ENCODE measurements at regions not wholly inside any gene's neighbourhood (a gene's known extent, or its start where the extent isn't known, plus 50 kb on each side); places are given as distances from the start of the nearest gene placed in this dataset.

GRCh38 chr16:9307446-9307845, 216.0 kb downstream of the HAPSTR1 start:
- TF ChIP-seq GATA2 (IDR thresholded peaks at IDR 0.05; ENCODE audit: insufficient read depth, insufficient read length, low read depth, low read length) (no peak), POLR2AphosphoS5 (IDR thresholded peaks at IDR 0.05; ENCODE audit: insufficient read depth, low read depth, low read length) (no peak), JUN (IDR thresholded peaks at IDR 0.05; ENCODE audit: borderline replicate concordance, insufficient read depth, insufficient read length, low read depth) (no peak), POLR2A (IDR thresholded peaks at IDR 0.05; ENCODE audit: low read depth, low read length) (no peak), CTCF (IDR thresholded peaks at IDR 0.05; ENCODE audit: extremely low read depth in 1 of 2, insufficient read depth in 1 of 2, low read depth in 1 of 2, low read length in 2 of 2) (no peak)
- TF ChIP-seq, protein P1, sequence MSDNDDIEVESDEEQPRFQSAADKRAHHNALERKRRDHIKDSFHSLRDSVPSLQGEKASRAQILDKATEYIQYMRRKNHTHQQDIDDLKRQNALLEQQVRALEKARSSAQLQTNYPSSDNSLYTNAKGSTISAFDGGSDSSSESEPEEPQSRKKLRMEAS (IDR thresholded peaks at IDR 0.05; ENCODE audit: insufficient read depth, insufficient read length): no peak
- Histone ChIP-seq H3K9ac (replicated peaks; ENCODE audit: extremely low read depth, insufficient read depth, low read length) (no peak overlapping the region), H3K79me2 (ENCODE audit: control insufficient read depth, insufficient read depth, low read length) (no peaks in the 10 kb centered on the region), H3K4me1 (ENCODE audit: control insufficient read depth, extremely low read depth, insufficient read depth, low read length) (no peaks in the 10 kb centered on the region), H2AFZ (ENCODE audit: low read depth, low read length) (no peak overlapping the region), H3K4me2 (ENCODE audit: insufficient read depth, low read length) (no peak overlapping the region), H3K27me3 (ENCODE audit: control insufficient read depth in 2 of 2, insufficient read depth in 2 of 2, low read length in 2 of 2) (no peaks in the 10 kb centered on the region), H3K27ac (ENCODE audit: insufficient read depth, low read depth, low read length) (no peak overlapping the region), H3K4me3 (replicated peaks in 1 of 3; ENCODE audit: insufficient read depth in 1 of 3, low read depth in 1 of 3, low read length in 3 of 3) (no peak overlapping the region), H3K36me3 (ENCODE audit: control insufficient read depth in 2 of 2, extremely low read depth in 1 of 2, insufficient read depth in 2 of 2, low read length in 2 of 2) (no peaks in the 10 kb centered on the region), H4K20me1 (replicated peaks; ENCODE audit: control insufficient read depth, extremely low read depth, insufficient read depth, low read length) (no peaks in the 10 kb centered on the region), H3K9me1 (replicated peaks; ENCODE audit: control insufficient read depth, extremely low read depth, insufficient read depth, low read length) (no peaks in the 10 kb centered on the region), H3K9me3 (replicated peaks; ENCODE audit: control insufficient read depth, insufficient read depth, low read length) (no peaks in the 10 kb centered on the region)
- POLR2A ChIA-PET: no interaction called here
- dilution Hi-C loops (cut with MboI; ENCODE audit: extremely low pct_ligation_motif_present, low sequenced_read_pairs) (no loop called here), intact Hi-C loops (cut with micrococcal nuclease) (no loop called here)
- no peak for FAIRE-seq
- CTCF ChIA-PET: interaction anchor here (1.1 kb wide), 1 partner anchor 10 kb away, joined by 3 read pairs; no protein-coding TSS in a partner anchor
- no TSS peak for BruUV-seq (replicated peaks)
- DNase-seq (ENCODE audit: low read depth, low spot score): no peak

DNA sequence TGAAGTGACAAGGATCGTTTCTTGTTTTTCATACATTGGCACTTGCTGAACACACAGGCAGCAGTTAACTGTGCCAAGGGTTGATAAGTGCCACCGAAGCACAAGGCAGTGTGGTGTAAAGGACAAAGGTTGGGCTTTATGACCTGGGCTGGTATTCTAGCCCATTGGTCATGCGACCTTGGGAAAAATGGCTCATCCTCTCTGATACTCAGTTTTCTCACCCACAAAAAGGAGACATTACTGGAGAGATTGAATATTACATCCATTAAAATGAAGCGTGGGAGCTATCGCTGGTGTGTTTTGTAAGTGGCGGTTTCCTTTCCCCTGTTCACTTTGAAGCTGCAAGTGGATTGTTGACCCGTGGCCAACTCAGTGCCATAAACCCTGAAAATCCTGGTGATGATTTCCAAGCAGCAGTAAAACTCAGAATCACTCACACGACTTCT, 216.9 kb downstream of the HAPSTR1 start:
- no peak overlapping the region for H3K4me3 ChIP-seq (replicated peaks in 1 of 3; ENCODE audit: insufficient read depth in 1 of 3, low read depth in 1 of 3, low read length in 3 of 3)
- no peaks in the 10 kb centered on the region for H3K9me1 ChIP-seq (replicated peaks; ENCODE audit: control insufficient read depth, extremely low read depth, insufficient read depth, low read length)
- H3K36me3 ChIP-seq (ENCODE audit: control insufficient read depth in 2 of 2, extremely low read depth in 1 of 2, insufficient read depth in 2 of 2, low read length in 2 of 2): no peaks in the 10 kb centered on the region
- no peaks in the 10 kb centered on the region for H3K9me3 ChIP-seq (replicated peaks; ENCODE audit: control insufficient read depth, insufficient read depth, low read length)
- intact Hi-C loops (cut with micrococcal nuclease) (no loop called here), dilution Hi-C loops (cut with MboI; ENCODE audit: extremely low pct_ligation_motif_present, low sequenced_read_pairs) (no loop called here)
- H3K27ac ChIP-seq (ENCODE audit: insufficient read depth, low read depth, low read length): no peak overlapping the region
- no peaks in the 10 kb centered on the region for H3K27me3 ChIP-seq (ENCODE audit: control insufficient read depth in 2 of 2, insufficient read depth in 2 of 2, low read length in 2 of 2)
- H3K4me1 ChIP-seq (ENCODE audit: control insufficient read depth, extremely low read depth, insufficient read depth, low read length): no peaks in the 10 kb centered on the region
- H3K9ac ChIP-seq (replicated peaks; ENCODE audit: extremely low read depth, insufficient read depth, low read length): no peak overlapping the region
- H3K4me2 ChIP-seq (ENCODE audit: insufficient read depth, low read length): no peak overlapping the region
- H2AFZ ChIP-seq (ENCODE audit: low read depth, low read length): no peak overlapping the region
- no peak for DNase-seq (ENCODE audit: low read depth, low spot score)
- ChIA-PET CTCF (no interaction called here), POLR2A (no interaction called here)
- no TSS peak for BruUV-seq (replicated peaks)
- no peak for FAIRE-seq
- no peaks in the 10 kb centered on the region for H4K20me1 ChIP-seq (replicated peaks; ENCODE audit: control insufficient read depth, extremely low read depth, insufficient read depth, low read length)
- TF ChIP-seq POLR2A (IDR thresholded peaks at IDR 0.05; ENCODE audit: low read depth, low read length): no peak
- no peak for TF ChIP-seq CTCF (IDR thresholded peaks at IDR 0.05; ENCODE audit: extremely low read depth in 1 of 2, insufficient read depth in 1 of 2, low read depth in 1 of 2, low read length in 2 of 2)
- no peak for TF ChIP-seq GATA2 (IDR thresholded peaks at IDR 0.05; ENCODE audit: insufficient read depth, insufficient read length, low read depth, low read length)
- no peak for TF ChIP-seq POLR2AphosphoS5 (IDR thresholded peaks at IDR 0.05; ENCODE audit: insufficient read depth, low read depth, low read length)
- TF ChIP-seq JUN (IDR thresholded peaks at IDR 0.05; ENCODE audit: borderline replicate concordance, insufficient read depth, insufficient read length, low read depth): no peak
- TF ChIP-seq FOS (IDR thresholded peaks at IDR 0.05; ENCODE audit: borderline replicate concordance, insufficient read depth, low read length): no peak
- TF ChIP-seq, protein P1 (IDR thresholded peaks at IDR 0.05; ENCODE audit: insufficient read depth, insufficient read length): no peak
- no peak for TF ChIP-seq EZH2 (IDR thresholded peaks at IDR 0.05; ENCODE audit: borderline replicate concordance, low read depth, low read length, severe bottlenecking)
- no peak for TF ChIP-seq MYC (IDR thresholded peaks at IDR 0.05; ENCODE audit: low read depth, low read length)
- H3K79me2 ChIP-seq (ENCODE audit: control insufficient read depth, insufficient read depth, low read length): no peaks in the 10 kb centered on the region
